GM12878 (cell line): ENCODE measurements at regions not wholly inside any gene's neighbourhood (a gene's known extent, or its start where the extent isn't known, plus 50 kb on each side); places are given as distances from the start of the nearest gene placed in this dataset.

Experiments
- BMI1 ChIP-seq: fragments of 450-650 bp; IDR thresholded peaks from 2 replicates; pipeline ENCODE4 v1.6.1; 2016; ENCODE audit warnings: mild to moderate bottlenecking, moderate library complexity, borderline replicate concordance
- CBX3 ChIP-seq: fragments of 200-600 bp; sonication (generic); IDR thresholded peaks from 2 replicates; pipeline ENCODE4 v1.6.1; 2016; ENCODE audit warnings: low read depth, borderline replicate concordance
- CBX5 ChIP-seq: sonication (generic); IDR thresholded peaks from 2 replicates; pipeline ENCODE4 v1.6.1; 2016; ENCODE audit warnings: low read depth, moderate library complexity, mild to moderate bottlenecking, inconsistent platforms
- CTCF ChIP-seq, 3 experiments: IDR thresholded peaks in 2 of 3; conservative IDR thresholded peaks in 1 of 3; 2 replicates each; pipeline ENCODE4 v1.5.1; 2011; ENCODE audit warnings: low read depth in 3 of 3, low read length in 3 of 3, mild to moderate bottlenecking in 3 of 3, control low read depth in 2 of 3, moderate library complexity in 2 of 3, inconsistent platforms in 1 of 3, mixed read lengths in 1 of 3; ENCODE audit not compliant: control insufficient read depth in 2 of 3, insufficient read depth in 1 of 3; ENCODE audit errors: extremely low read depth in 1 of 3
- EP300 ChIP-seq, 2 experiments: fragments of 150-350 bp in 1 of 2; IDR thresholded peaks; 2 replicates each; pipeline ENCODE4 v1.6.1; 2011 to 2012; ENCODE audit warnings: low read depth in 2 of 2, low read length in 2 of 2, borderline replicate concordance in 1 of 2, improper control_type of control experiment in 1 of 2, inconsistent platforms in 1 of 2; ENCODE audit not compliant: control insufficient read depth in 1 of 2
- GABPA ChIP-seq: IDR thresholded peaks from 2 replicates; pipeline ENCODE4 v1.6.1; 2014; ENCODE audit warnings: antibody characterized with exemption, low read depth, mild to moderate bottlenecking, inconsistent platforms
- HDAC6 ChIP-seq: fragments of 200-600 bp; sonication (generic); IDR thresholded peaks from one replicate; pipeline ENCODE4 v1.8.0; 2017; ENCODE audit warnings: antibody characterized with exemption; ENCODE audit not compliant: unreplicated experiment
- IKZF1 ChIP-seq: fragments of 450-650 bp; conservative IDR thresholded peaks from 2 replicates; pipeline ENCODE4 v1.6.1; 2017; ENCODE audit warnings: antibody characterized with exemption, mild to moderate bottlenecking
- NKRF ChIP-seq: fragments of 450-650 bp; conservative IDR thresholded peaks from 2 replicates; pipeline ENCODE4 v1.6.1; 2017; ENCODE audit warnings: mild to moderate bottlenecking, moderate library complexity
- NR2C1 ChIP-seq: fragments of 450-650 bp; IDR thresholded peaks from 2 replicates; pipeline ENCODE4 v1.6.1; 2017; ENCODE audit warnings: antibody characterized with exemption, mild to moderate bottlenecking, moderate library complexity
- NR2F1 ChIP-seq: fragments of 450-650 bp; conservative IDR thresholded peaks from 2 replicates; pipeline ENCODE4 v1.6.1; 2017; ENCODE audit warnings: mild to moderate bottlenecking
- PML ChIP-seq: IDR thresholded peaks from 2 replicates; pipeline ENCODE4 v1.6.1; 2012; ENCODE audit warnings: low read length, inconsistent platforms
- POLR2AphosphoS5 ChIP-seq: IDR thresholded peaks from 2 replicates; pipeline ENCODE4 v1.6.1; 2011; ENCODE audit warnings: mild to moderate bottlenecking, low read length, inconsistent platforms
- POU2F2 ChIP-seq: IDR thresholded peaks from 3 replicates; pipeline ENCODE4 v1.6.1; 2011; ENCODE audit warnings: low read depth, mild to moderate bottlenecking, low read length, borderline replicate concordance
- RAD21 ChIP-seq: IDR thresholded peaks from 2 replicates; pipeline ENCODE4 v1.6.1; 2011; ENCODE audit warnings: mild to moderate bottlenecking, low read depth, low read length, moderate library complexity; ENCODE audit not compliant: insufficient read depth
- STAT3 ChIP-seq: IDR thresholded peaks from 2 replicates; pipeline ENCODE4 v1.6.1; 2011; ENCODE audit warnings: low read depth, low read length, improper control_type of control experiment
- TBL1XR1 ChIP-seq: IDR thresholded peaks from 2 replicates; pipeline ENCODE4 v1.6.1; 2012; ENCODE audit warnings: low read depth, low read length, improper control_type of control experiment
- USF2 ChIP-seq: IDR thresholded peaks from 2 replicates; pipeline ENCODE4 v1.6.1; 2011; ENCODE audit warnings: low read depth, low read length, improper control_type of control experiment, borderline replicate concordance
- ZBTB40 ChIP-seq: fragments of 450-650 bp; IDR thresholded peaks from 2 replicates; pipeline ENCODE4 v1.6.1; 2016; ENCODE audit warnings: mild to moderate bottlenecking, moderate library complexity, borderline replicate concordance
- ZNF274 ChIP-seq: IDR thresholded peaks from one replicate; pipeline ENCODE4 v1.8.0; 2011; ENCODE audit not compliant: insufficient read length, insufficient read depth
- ZSCAN29 ChIP-seq: fragments of 450-650 bp; IDR thresholded peaks from 2 replicates; pipeline ENCODE4 v1.6.1; 2017; ENCODE audit warnings: mild to moderate bottlenecking, moderate library complexity

GRCh38 chr17:77451894-77452852, 311.4 kb downstream of the SEC14L1 start (continued):
- no peak for TF ChIP-seq NKRF
- TF ChIP-seq BMI1, result no peak
- TF ChIP-seq USF2, result no peak
- TF ChIP-seq PML, result 0 out of 2 replicates have a peak, but pooled peaks have one; percentile 2
- TF ChIP-seq STAT3, result no peak
- 0 out of 2 replicates have a peak, but pooled peaks have one; percentile 9 for TF ChIP-seq IKZF1
- no peak for TF ChIP-seq NR2F1
- TF ChIP-seq TBL1XR1, result no peak
- no peak for TF ChIP-seq ZBTB40
- TF ChIP-seq RAD21, result no peak
- TF ChIP-seq CTCF (IDR thresholded peaks at IDR 0.05 in 2 of 3, conservative IDR thresholded peaks at IDR 0.05 in 1 of 3; ENCODE audit: control insufficient read depth in 2 of 3, extremely low read depth in 1 of 3, insufficient read depth in 1 of 3, low read depth in 3 of 3, low read length in 3 of 3), result no peak
- TF ChIP-seq POU2F2, result no peak
- peak; percentile 21; the same call in 1 of the 2 replicates for TF ChIP-seq POLR2AphosphoS5
- no peak for TF ChIP-seq GABPA
- no peak for TF ChIP-seq ZSCAN29
- no peak for TF ChIP-seq CBX3
- TF ChIP-seq ZNF274, result no peak
- TF ChIP-seq NR2C1, result no peak
- no peak for TF ChIP-seq CBX5
- TF ChIP-seq EP300 (IDR thresholded peaks at IDR 0.05; ENCODE audit: borderline replicate concordance in 1 of 2, control insufficient read depth in 1 of 2, low read depth in 2 of 2, low read length in 2 of 2), result no peak
- no peak for TF ChIP-seq HDAC6
